ENCODE measurements at regions not wholly inside any gene's neighbourhood (a gene's known extent, or its start where the extent isn't known, plus 50 kb on each side); places are given as distances from the start of the nearest gene placed in this dataset.

- Histone ChIP-seq H2AK5ac (ENCODE audit: low read length) (no peak overlapping the region), H3K4me1 (ENCODE audit: control insufficient read depth, low read depth, low read length) (no peaks in the 10 kb centered on the region), H3K4me2 (ENCODE audit: low read length) (no peak overlapping the region), H2BK15ac (replicated peaks; ENCODE audit: low read depth) (no peak overlapping the region), H3K27ac (ENCODE audit: low read depth, low read length) (no peak overlapping the region), H3K4ac (ENCODE audit: low read depth, low read length) (no peak overlapping the region), H2BK5ac (ENCODE audit: low read length) (no peak overlapping the region), H3K4me3 (ENCODE audit: low read length) (no peak overlapping the region), H4K8ac (ENCODE audit: low read depth, low read length) (no peak overlapping the region), H3K79me2 (ENCODE audit: control insufficient read depth, insufficient read depth, low read length) (no peaks in the 10 kb centered on the region), H3K23ac (ENCODE audit: low read length) (no peak overlapping the region), H3K79me1 (ENCODE audit: low read length) (no peaks in the 10 kb centered on the region), H3K27me3 (ENCODE audit: insufficient read depth, low read length, poor library complexity) (no peaks in the 10 kb centered on the region), H3K56ac (ENCODE audit: low read length) (no peak overlapping the region), H3K9ac (ENCODE audit: low read length) (no peak overlapping the region), H4K5ac (ENCODE audit: low read length) (no peak overlapping the region), H3K36me3 (ENCODE audit: control insufficient read depth, insufficient read depth, low read length) (no peaks in the 10 kb centered on the region), H2BK120ac (ENCODE audit: low read depth, low read length) (no peak overlapping the region), H3K18ac (ENCODE audit: low read length) (no peak overlapping the region)
- no CpG with 5 or more reads among the region's 1 CpG for WGBS (ENCODE audit: extremely low coverage, insufficient coverage, low lambda C conversion rate)
- no peak for DNase-seq
Observed at GRCh38 chrX:16472345-16472744, 177.6 kb upstream of the S100G start.

DNA sequence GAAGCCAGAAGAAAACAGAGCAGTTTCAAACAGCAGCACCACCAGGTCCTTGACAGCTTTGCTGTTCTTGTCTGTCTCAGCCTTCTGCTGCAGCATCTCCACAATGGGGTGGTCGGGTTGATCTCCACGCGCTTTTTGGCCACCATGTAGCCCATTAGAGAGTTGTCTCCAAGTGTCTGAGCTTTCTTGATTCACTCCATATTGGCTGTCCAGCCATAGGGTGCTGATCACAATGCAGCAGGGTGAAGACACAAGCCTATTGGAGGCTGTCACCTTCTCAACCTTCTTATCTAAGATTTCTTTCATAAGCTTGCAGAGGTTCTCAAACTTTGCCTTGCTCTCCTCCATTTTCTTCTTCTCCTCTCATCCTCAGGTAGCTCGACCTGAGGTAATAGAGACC is 175.4 kb upstream of the S100G start:
- Histone ChIP-seq H3K4ac (ENCODE audit: low read depth, low read length) (no peak overlapping the region), H3K27me3 (ENCODE audit: insufficient read depth, low read length, poor library complexity) (no peaks in the 10 kb centered on the region), H3K4me2 (ENCODE audit: low read length) (no peak overlapping the region), H2AK5ac (ENCODE audit: low read length) (no peak overlapping the region), H3K23ac (ENCODE audit: low read length) (no peak overlapping the region), H2BK5ac (ENCODE audit: low read length) (no peak overlapping the region), H3K4me1 (ENCODE audit: control insufficient read depth, low read depth, low read length) (no peaks in the 10 kb centered on the region), H3K36me3 (ENCODE audit: control insufficient read depth, insufficient read depth, low read length) (no peaks in the 10 kb centered on the region), H2BK15ac (replicated peaks; ENCODE audit: low read depth) (no peak overlapping the region), H3K79me1 (ENCODE audit: low read length) (no peaks in the 10 kb centered on the region), H4K5ac (ENCODE audit: low read length) (no peak overlapping the region), H3K56ac (ENCODE audit: low read length) (no peak overlapping the region), H3K4me3 (ENCODE audit: low read length) (no peak overlapping the region), H3K18ac (ENCODE audit: low read length) (no peak overlapping the region), H3K27ac (ENCODE audit: low read depth, low read length) (no peak overlapping the region), H3K9ac (ENCODE audit: low read length) (no peak overlapping the region), H3K79me2 (ENCODE audit: control insufficient read depth, insufficient read depth, low read length) (no peaks in the 10 kb centered on the region), H4K8ac (ENCODE audit: low read depth, low read length) (no peak overlapping the region), H2BK120ac (ENCODE audit: low read depth, low read length) (no peak overlapping the region)
- DNase-seq = no peak
- WGBS (ENCODE audit: extremely low coverage, insufficient coverage, low lambda C conversion rate) = no CpG with 5 or more reads among the region's 4 CpGs

DNA sequence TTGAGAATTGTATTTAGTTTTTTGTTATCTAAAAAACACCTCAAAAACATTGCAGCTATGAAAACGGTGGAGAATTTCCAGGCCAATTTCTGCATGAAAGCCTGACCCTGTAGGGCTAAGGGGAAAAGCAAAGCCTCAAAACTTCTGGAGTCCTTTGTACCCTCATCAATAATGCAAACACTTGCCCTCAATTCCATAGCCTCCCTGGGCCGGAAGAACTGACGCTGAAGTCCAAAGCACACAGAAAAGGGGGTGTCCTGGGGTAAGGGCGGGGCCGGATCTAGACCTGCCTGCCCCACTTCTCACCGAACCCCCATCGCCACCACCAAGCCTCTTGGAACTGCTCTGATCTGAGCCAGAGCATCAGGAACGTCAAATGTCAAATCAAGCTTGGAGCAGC is 173.9 kb upstream of the S100G start:
- Histone ChIP-seq H4K5ac (ENCODE audit: low read length) (no peak overlapping the region), H3K79me2 (ENCODE audit: control insufficient read depth, insufficient read depth, low read length) (no peaks in the 10 kb centered on the region), H3K27ac (ENCODE audit: low read depth, low read length) (no peak overlapping the region), H4K8ac (ENCODE audit: low read depth, low read length) (no peak overlapping the region), H2BK15ac (replicated peaks; ENCODE audit: low read depth) (no peak overlapping the region), H3K27me3 (ENCODE audit: insufficient read depth, low read length, poor library complexity) (no peaks in the 10 kb centered on the region), H3K36me3 (ENCODE audit: control insufficient read depth, insufficient read depth, low read length) (no peaks in the 10 kb centered on the region), H2AK5ac (ENCODE audit: low read length) (no peak overlapping the region), H3K79me1 (ENCODE audit: low read length) (no peaks in the 10 kb centered on the region), H3K4ac (ENCODE audit: low read depth, low read length) (no peak overlapping the region), H3K4me1 (ENCODE audit: control insufficient read depth, low read depth, low read length) (no peaks in the 10 kb centered on the region), H3K56ac (ENCODE audit: low read length) (no peak overlapping the region), H3K18ac (ENCODE audit: low read length) (no peak overlapping the region), H2BK5ac (ENCODE audit: low read length) (no peak overlapping the region), H3K23ac (ENCODE audit: low read length) (no peak overlapping the region), H3K4me2 (ENCODE audit: low read length) (no peak overlapping the region), H2BK120ac (ENCODE audit: low read depth, low read length) (no peak overlapping the region), H3K4me3 (ENCODE audit: low read length) (no peak overlapping the region), H3K9ac (ENCODE audit: low read length) (no peak overlapping the region)
- no peak for DNase-seq
- no CpG with 5 or more reads among the region's 8 CpGs for WGBS (ENCODE audit: extremely low coverage, insufficient coverage, low lambda C conversion rate)

DNA sequence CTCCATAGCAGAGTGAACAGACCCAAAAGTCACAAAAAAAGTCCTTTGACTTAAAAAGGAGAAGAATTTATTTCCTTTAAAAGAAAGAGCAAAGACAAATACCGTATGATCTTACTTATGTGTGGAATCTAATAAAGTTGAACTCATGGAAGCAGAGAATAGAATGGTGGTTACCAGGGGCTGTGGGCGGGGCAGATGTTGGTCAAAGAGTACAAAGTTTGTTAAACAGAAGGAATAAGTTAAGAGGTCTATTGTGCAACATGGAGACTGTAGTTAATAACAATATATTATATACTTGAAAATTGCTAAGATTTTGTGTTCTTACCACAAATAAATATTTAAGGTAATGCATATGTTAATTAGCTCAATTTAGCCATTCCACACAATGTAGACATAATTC is 173.3 kb upstream of the S100G start:
- Histone ChIP-seq H4K5ac (ENCODE audit: low read length) (no peak overlapping the region), H2BK120ac (ENCODE audit: low read depth, low read length) (no peak overlapping the region), H3K4me2 (ENCODE audit: low read length) (no peak overlapping the region), H2BK15ac (replicated peaks; ENCODE audit: low read depth) (no peak overlapping the region), H3K56ac (ENCODE audit: low read length) (no peak overlapping the region), H3K79me1 (ENCODE audit: low read length) (no peaks in the 10 kb centered on the region), H3K4me3 (ENCODE audit: low read length) (no peak overlapping the region), H2AK5ac (ENCODE audit: low read length) (no peak overlapping the region), H3K23ac (ENCODE audit: low read length) (no peak overlapping the region), H3K36me3 (ENCODE audit: control insufficient read depth, insufficient read depth, low read length) (no peaks in the 10 kb centered on the region), H3K4ac (ENCODE audit: low read depth, low read length) (no peak overlapping the region), H3K27me3 (ENCODE audit: insufficient read depth, low read length, poor library complexity) (no peaks in the 10 kb centered on the region), H3K4me1 (ENCODE audit: control insufficient read depth, low read depth, low read length) (no peaks in the 10 kb centered on the region), H2BK5ac (ENCODE audit: low read length) (no peak overlapping the region), H3K18ac (ENCODE audit: low read length) (no peak overlapping the region), H3K9ac (ENCODE audit: low read length) (no peak overlapping the region), H4K8ac (ENCODE audit: low read depth, low read length) (no peak overlapping the region), H3K79me2 (ENCODE audit: control insufficient read depth, insufficient read depth, low read length) (no peaks in the 10 kb centered on the region), H3K27ac (ENCODE audit: low read depth, low read length) (no peak overlapping the region)
- DNase-seq = no peak
- WGBS (ENCODE audit: extremely low coverage, insufficient coverage, low lambda C conversion rate) = no CpG with 5 or more reads among the region's 2 CpGs

DNA sequence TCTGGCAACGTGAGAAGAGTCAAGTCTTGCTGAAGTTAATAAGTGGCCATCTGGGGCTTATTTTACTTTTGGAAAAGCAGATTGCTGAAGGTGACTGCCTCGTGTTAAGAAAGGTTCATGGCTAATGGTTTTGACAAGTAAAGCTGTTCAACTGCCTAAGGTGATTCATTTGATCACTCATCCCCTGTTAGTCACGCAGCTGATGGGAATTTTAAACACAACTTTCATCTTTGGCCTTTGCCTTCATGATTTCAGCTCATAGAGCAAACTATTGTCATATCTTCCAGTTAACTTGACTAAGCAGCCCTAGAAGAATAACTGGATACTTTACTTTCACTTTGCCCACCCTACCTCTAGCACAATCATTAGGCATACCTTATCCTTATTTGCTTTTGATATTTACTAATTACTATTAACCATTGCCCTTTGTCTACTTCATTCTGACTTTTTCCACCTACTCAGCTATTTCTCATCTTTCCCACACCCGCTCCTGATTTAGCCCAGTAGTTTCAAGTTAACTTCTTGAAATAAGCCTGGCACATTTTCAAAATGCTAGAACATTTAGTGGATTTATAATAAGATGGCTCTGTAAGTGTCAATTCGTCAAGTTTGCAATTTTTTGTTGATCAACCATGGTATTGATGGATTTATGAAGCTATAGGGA is 170.6 kb upstream of the S100G start:
- DNase-seq = no peak
- WGBS (ENCODE audit: extremely low coverage, insufficient coverage, low lambda C conversion rate) = no CpG with 5 or more reads among the region's 5 CpGs

GRCh38 chrX:16480049-16480448 is 169.9 kb upstream of the S100G start:
- H3K79me2 ChIP-seq (ENCODE audit: control insufficient read depth, insufficient read depth, low read length) = no peaks in the 10 kb centered on the region
- H3K27ac ChIP-seq (ENCODE audit: low read depth, low read length) = no peak overlapping the region
- no peaks in the 10 kb centered on the region for H3K36me3 ChIP-seq (ENCODE audit: control insufficient read depth, insufficient read depth, low read length)
- H2BK5ac ChIP-seq (ENCODE audit: low read length) = no peak overlapping the region
- H3K9ac ChIP-seq (ENCODE audit: low read length) = no peak overlapping the region
- no peak overlapping the region for H4K5ac ChIP-seq (ENCODE audit: low read length)
- no peak for DNase-seq
- no peak overlapping the region for H4K8ac ChIP-seq (ENCODE audit: low read depth, low read length)
- H3K4ac ChIP-seq (ENCODE audit: low read depth, low read length) = no peak overlapping the region
- H2AK5ac ChIP-seq (ENCODE audit: low read length) = no peak overlapping the region
- no peak overlapping the region for H2BK15ac ChIP-seq (replicated peaks; ENCODE audit: low read depth)
- no CpG with 5 or more reads among the region's 4 CpGs for WGBS (ENCODE audit: extremely low coverage, insufficient coverage, low lambda C conversion rate)
- H3K4me2 ChIP-seq (ENCODE audit: low read length) = no peak overlapping the region
- H3K18ac ChIP-seq (ENCODE audit: low read length) = no peak overlapping the region
- no peak overlapping the region for H2BK120ac ChIP-seq (ENCODE audit: low read depth, low read length)
- H3K79me1 ChIP-seq (ENCODE audit: low read length) = no peaks in the 10 kb centered on the region
- no peak overlapping the region for H3K4me3 ChIP-seq (ENCODE audit: low read length)
- H3K56ac ChIP-seq (ENCODE audit: low read length) = no peak overlapping the region
- H3K27me3 ChIP-seq (ENCODE audit: insufficient read depth, low read length, poor library complexity) = no peaks in the 10 kb centered on the region
- H3K4me1 ChIP-seq (ENCODE audit: control insufficient read depth, low read depth, low read length) = no peaks in the 10 kb centered on the region
- H3K23ac ChIP-seq (ENCODE audit: low read length) = no peak overlapping the region

More for the DNA sequence above, 170.6 kb upstream of the S100G start:
- no peaks in the 10 kb centered on the region for H3K4me1 ChIP-seq (ENCODE audit: control insufficient read depth, low read depth, low read length)
- no peak overlapping the region for H3K4me2 ChIP-seq (ENCODE audit: low read length)
- H3K79me1 ChIP-seq (ENCODE audit: low read length) = no peaks in the 10 kb centered on the region
- H3K56ac ChIP-seq (ENCODE audit: low read length) = no peak overlapping the region
- H4K5ac ChIP-seq (ENCODE audit: low read length) = no peak overlapping the region
- H3K79me2 ChIP-seq (ENCODE audit: control insufficient read depth, insufficient read depth, low read length) = no peaks in the 10 kb centered on the region
- no peak overlapping the region for H3K9ac ChIP-seq (ENCODE audit: low read length)
- no peak overlapping the region for H2BK5ac ChIP-seq (ENCODE audit: low read length)
- H3K4me3 ChIP-seq (ENCODE audit: low read length) = no peak overlapping the region
- no peak overlapping the region for H3K23ac ChIP-seq (ENCODE audit: low read length)
- H2BK15ac ChIP-seq (replicated peaks; ENCODE audit: low read depth) = no peak overlapping the region
- no peaks in the 10 kb centered on the region for H3K27me3 ChIP-seq (ENCODE audit: insufficient read depth, low read length, poor library complexity)
- no peak overlapping the region for H2BK120ac ChIP-seq (ENCODE audit: low read depth, low read length)
- no peak overlapping the region for H3K27ac ChIP-seq (ENCODE audit: low read depth, low read length)
- no peak overlapping the region for H3K4ac ChIP-seq (ENCODE audit: low read depth, low read length)
- no peak overlapping the region for H4K8ac ChIP-seq (ENCODE audit: low read depth, low read length)
- H2AK5ac ChIP-seq (ENCODE audit: low read length) = no peak overlapping the region
- no peaks in the 10 kb centered on the region for H3K36me3 ChIP-seq (ENCODE audit: control insufficient read depth, insufficient read depth, low read length)
- H3K18ac ChIP-seq (ENCODE audit: low read length) = no peak overlapping the region
